ENCODE measurements at regions not wholly inside any gene's neighbourhood (a gene's known extent, or its start where the extent isn't known, plus 50 kb on each side); places are given as distances from the start of the nearest gene placed in this dataset.
"Not testable (repeated sequence)": the region's sequence is repeated elsewhere in the genome, so short reads cannot be mapped to it uniquely, and the experiment has no call there.

GRCh38 chr3:67064105-67064504 is 66.0 kb downstream of the KBTBD8 start:
- no peak for DNase-seq

GRCh38 chr3:67067251-67067650 is 69.1 kb downstream of the KBTBD8 start:
- DNase-seq = no peak

GRCh38 chr3:67072640-67073039 is 74.5 kb downstream of the KBTBD8 start:
- not testable (repeated sequence) for DNase-seq

- DNase-seq = no peak
Measured at GRCh38 chr3:67073812-67074211, 75.7 kb downstream of the KBTBD8 start.

GRCh38 chr3:67075295-67075694 is 77.2 kb downstream of the KBTBD8 start:
- no peak for DNase-seq

GRCh38 chr3:67076607-67077006 is 78.5 kb downstream of the KBTBD8 start:
- DNase-seq = no peak

GRCh38 chr3:67077656-67078055 is 79.5 kb downstream of the KBTBD8 start:
- no peak for DNase-seq

- no peak for DNase-seq
Measured at GRCh38 chr3:67082533-67083024, 84.5 kb downstream of the KBTBD8 start.

GRCh38 chr3:67083277-67083676 is 85.2 kb downstream of the KBTBD8 start:
- peak; percentile 25 for DNase-seq

GRCh38 chr3:67087788-67088187 is 89.7 kb downstream of the KBTBD8 start:
- no peak for DNase-seq

- no peak for DNase-seq
Measured at GRCh38 chr3:67090474-67090873, 92.4 kb downstream of the KBTBD8 start.

GRCh38 chr3:67093305-67093704 is 95.2 kb downstream of the KBTBD8 start:
- DNase-seq = no peak

GRCh38 chr3:67094167-67094566 is 96.1 kb downstream of the KBTBD8 start:
- no peak for DNase-seq

GRCh38 chr3:67094774-67095173 is 96.7 kb downstream of the KBTBD8 start:
- no peak for DNase-seq

- no peak for DNase-seq
Measured at GRCh38 chr3:67104388-67104787, 106.3 kb downstream of the KBTBD8 start.

- DNase-seq = no peak
Measured at GRCh38 chr3:67106874-67107273, 108.8 kb downstream of the KBTBD8 start.

- DNase-seq = no peak
Measured at GRCh38 chr3:67109651-67110204, 111.6 kb downstream of the KBTBD8 start.

GRCh38 chr3:67113802-67114407 is 115.8 kb downstream of the KBTBD8 start:
- peak; percentile 47 for DNase-seq

- DNase-seq = no peak
Measured at GRCh38 chr3:67118122-67118521, 120.0 kb downstream of the KBTBD8 start.

- DNase-seq = no peak
Measured at GRCh38 chr3:67118635-67119034, 120.5 kb downstream of the KBTBD8 start.

GRCh38 chr3:67123914-67124313 is 125.8 kb downstream of the KBTBD8 start:
- no peak for DNase-seq

- no peak for DNase-seq
Measured at GRCh38 chr3:67127254-67127653, 129.1 kb downstream of the KBTBD8 start.

- no peak for DNase-seq
Measured at GRCh38 chr3:67142432-67142831, 144.3 kb downstream of the KBTBD8 start.

GRCh38 chr3:67145738-67146137 is 147.6 kb downstream of the KBTBD8 start:
- DNase-seq = no peak

GRCh38 chr3:67154429-67154828 is 156.3 kb downstream of the KBTBD8 start:
- no peak for DNase-seq
